Astrocyte (in vitro differentiated cells and primary cell): ENCODE measurements at regions not wholly inside any gene's neighbourhood (a gene's known extent, or its start where the extent isn't known, plus 50 kb on each side); places are given as distances from the start of the nearest gene placed in this dataset.

Experiments used
- EZH2 ChIP-seq: IDR thresholded peaks from 2 replicates; pipeline ENCODE4 v1.6.1; 2012; ENCODE audit warnings: mild to moderate bottlenecking, low read length, inconsistent platforms; ENCODE audit not compliant: insufficient read depth
- TF ChIP-seq, protein P1 (sequence below): IDR thresholded peaks from 2 replicates; pipeline ENCODE4 v1.5.1; 2011; ENCODE audit warnings: low read depth, mild to moderate bottlenecking, inconsistent platforms, low read length, moderate library complexity; ENCODE audit not compliant: insufficient read depth

DNA sequence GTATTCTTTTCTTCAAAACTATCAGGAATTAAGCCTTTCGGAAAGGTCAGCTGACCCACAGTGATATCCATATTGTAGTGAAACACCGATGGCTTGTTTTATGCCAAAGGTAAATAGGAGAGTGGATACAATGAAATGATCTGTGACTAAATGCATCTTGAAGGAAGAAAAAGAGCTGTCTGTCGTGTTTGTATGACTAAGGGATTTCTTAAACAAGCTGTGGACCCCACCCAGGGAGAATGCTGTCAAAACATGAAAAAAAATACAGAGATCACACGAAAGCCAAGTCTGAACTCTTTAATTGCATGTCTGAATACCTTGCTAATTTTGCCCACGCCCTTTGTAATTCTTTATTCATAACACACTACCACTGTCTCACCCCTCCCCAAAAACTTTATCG, 286.4 kb upstream of the WWC1 start:
- TF ChIP-seq, protein P1, sequence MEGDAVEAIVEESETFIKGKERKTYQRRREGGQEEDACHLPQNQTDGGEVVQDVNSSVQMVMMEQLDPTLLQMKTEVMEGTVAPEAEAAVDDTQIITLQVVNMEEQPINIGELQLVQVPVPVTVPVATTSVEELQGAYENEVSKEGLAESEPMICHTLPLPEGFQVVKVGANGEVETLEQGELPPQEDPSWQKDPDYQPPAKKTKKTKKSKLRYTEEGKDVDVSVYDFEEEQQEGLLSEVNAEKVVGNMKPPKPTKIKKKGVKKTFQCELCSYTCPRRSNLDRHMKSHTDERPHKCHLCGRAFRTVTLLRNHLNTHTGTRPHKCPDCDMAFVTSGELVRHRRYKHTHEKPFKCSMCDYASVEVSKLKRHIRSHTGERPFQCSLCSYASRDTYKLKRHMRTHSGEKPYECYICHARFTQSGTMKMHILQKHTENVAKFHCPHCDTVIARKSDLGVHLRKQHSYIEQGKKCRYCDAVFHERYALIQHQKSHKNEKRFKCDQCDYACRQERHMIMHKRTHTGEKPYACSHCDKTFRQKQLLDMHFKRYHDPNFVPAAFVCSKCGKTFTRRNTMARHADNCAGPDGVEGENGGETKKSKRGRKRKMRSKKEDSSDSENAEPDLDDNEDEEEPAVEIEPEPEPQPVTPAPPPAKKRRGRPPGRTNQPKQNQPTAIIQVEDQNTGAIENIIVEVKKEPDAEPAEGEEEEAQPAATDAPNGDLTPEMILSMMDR: no peak
- TF ChIP-seq EZH2: no peak
